OCI-LY3 (cell line): ENCODE measurements at regions not wholly inside any gene's neighbourhood (a gene's known extent, or its start where the extent isn't known, plus 50 kb on each side); places are given as distances from the start of the nearest gene placed in this dataset.

Source experiments
- CTCF ChIP-seq: fragments of 200-600, 300-600 bp; sonication (generic); IDR thresholded peaks from 2 replicates; pipeline ENCODE4 v1.5.1; 2014; ENCODE audit warnings: antibody characterized with exemption, low read length, low read depth
- EZH2phosphoT487 ChIP-seq: fragments of 200-600 bp; shearing (Covaris generic); IDR thresholded peaks from 2 replicates; pipeline ENCODE4 v1.6.1; 2018; ENCODE audit warnings: antibody characterized with exemption, mixed run types, low read depth

GRCh38 chr7:51772190-51772589 is 455.6 kb upstream of the COBL start:
- TF ChIP-seq CTCF (no peak), EZH2phosphoT487 (no peak)
